ENCODE measurements at regions not wholly inside any gene's neighbourhood (a gene's known extent, or its start where the extent isn't known, plus 50 kb on each side); places are given as distances from the start of the nearest gene placed in this dataset.

DNA sequence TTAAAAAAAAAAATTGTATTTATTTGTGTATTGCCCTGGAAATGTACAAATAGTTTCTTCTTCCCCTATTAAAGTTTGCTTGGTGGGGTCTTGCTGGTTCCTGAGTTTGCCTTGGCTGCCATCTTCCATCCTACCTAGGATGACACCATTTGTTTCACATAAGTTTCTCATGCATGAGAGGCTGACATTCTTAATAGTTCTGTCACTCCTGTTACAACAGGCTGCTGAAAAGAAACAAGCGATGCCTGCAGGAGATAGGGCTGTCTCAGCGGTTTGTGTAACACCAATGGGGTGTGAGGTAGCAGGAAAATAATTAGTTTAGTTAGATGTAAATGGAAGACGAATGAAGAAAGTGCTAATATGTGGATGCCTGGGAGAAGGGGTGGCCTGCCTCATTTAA lies 1000.9 kb upstream of the RBFOX1 start:
- TF ChIP-seq, protein P1, sequence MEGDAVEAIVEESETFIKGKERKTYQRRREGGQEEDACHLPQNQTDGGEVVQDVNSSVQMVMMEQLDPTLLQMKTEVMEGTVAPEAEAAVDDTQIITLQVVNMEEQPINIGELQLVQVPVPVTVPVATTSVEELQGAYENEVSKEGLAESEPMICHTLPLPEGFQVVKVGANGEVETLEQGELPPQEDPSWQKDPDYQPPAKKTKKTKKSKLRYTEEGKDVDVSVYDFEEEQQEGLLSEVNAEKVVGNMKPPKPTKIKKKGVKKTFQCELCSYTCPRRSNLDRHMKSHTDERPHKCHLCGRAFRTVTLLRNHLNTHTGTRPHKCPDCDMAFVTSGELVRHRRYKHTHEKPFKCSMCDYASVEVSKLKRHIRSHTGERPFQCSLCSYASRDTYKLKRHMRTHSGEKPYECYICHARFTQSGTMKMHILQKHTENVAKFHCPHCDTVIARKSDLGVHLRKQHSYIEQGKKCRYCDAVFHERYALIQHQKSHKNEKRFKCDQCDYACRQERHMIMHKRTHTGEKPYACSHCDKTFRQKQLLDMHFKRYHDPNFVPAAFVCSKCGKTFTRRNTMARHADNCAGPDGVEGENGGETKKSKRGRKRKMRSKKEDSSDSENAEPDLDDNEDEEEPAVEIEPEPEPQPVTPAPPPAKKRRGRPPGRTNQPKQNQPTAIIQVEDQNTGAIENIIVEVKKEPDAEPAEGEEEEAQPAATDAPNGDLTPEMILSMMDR (conservative IDR thresholded peaks at IDR 0.05): no peak
- Mint-ChIP-seq H3K27ac (ENCODE audit: unreplicated experiment) (no peak overlapping the region), H3K9me3 (no peaks in the 10 kb centered on the region), H3K4me1 (no peaks in the 10 kb centered on the region), H3K4me3 (no peak overlapping the region), H3K36me3 (ENCODE audit: low read depth) (no peaks in the 10 kb centered on the region), H3K27me3 (ENCODE audit: low read depth) (peaks cover 8% of the 10 kb centered on the region)
- DNase-seq (ENCODE audit: low read depth, low spot score): no peak

DNA sequence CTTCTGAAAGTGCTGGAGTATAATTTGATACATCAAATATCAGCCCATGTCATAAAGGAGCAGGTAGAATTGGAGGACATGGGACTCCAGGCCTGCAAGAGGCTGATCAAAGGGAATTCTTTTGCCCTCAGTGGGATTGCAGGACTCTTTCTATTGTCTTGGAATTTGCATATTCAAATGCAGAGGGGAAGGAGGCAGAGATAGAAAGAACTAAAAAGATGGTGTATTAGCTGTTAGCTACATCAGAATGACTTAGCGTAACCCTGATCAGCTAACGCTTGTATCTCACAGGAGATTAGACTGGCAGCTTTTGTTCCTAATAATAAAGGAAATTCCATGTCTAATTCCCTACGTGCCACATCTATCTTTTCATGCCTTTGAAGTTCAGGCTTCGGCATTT lies 1014.7 kb upstream of the RBFOX1 start:
- Mint-ChIP-seq H3K36me3 (ENCODE audit: low read depth) (no peaks in the 10 kb centered on the region), H3K4me3 (no peak overlapping the region), H3K27ac (ENCODE audit: unreplicated experiment) (no peak overlapping the region), H3K9me3 (peaks cover 3% of the 10 kb centered on the region), H3K4me1 (no peaks in the 10 kb centered on the region), H3K27me3 (ENCODE audit: low read depth) (peaks cover 1% of the 10 kb centered on the region)
- DNase-seq (ENCODE audit: low read depth, low spot score): no peak
- TF ChIP-seq, protein P1 (conservative IDR thresholded peaks at IDR 0.05): no peak

DNA sequence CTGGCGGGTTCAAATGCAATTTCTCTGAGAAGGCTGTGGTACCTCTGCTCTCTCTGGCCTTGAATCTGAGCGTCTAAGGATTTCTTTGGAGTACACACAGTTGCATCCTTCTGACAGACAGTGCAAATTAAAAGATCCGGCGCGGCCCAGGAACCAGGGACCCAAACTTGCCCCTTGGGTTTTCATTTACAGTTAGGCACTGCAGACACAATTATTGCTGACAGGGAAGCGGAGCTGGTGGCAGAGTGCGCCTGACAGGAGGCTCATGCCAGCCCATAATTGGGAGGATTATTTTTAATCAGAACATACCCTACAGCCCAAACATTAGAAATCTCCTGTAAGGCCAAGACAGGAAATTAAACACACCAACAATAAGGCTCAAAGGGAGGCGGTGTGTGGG lies 1023.4 kb upstream of the RBFOX1 start:
- H3K9me3 Mint-ChIP-seq: peaks cover 1% of the 10 kb centered on the region
- TF ChIP-seq, protein P1 (conservative IDR thresholded peaks at IDR 0.05): no peak
- no peak overlapping the region for H3K4me3 Mint-ChIP-seq
- H3K27ac Mint-ChIP-seq (ENCODE audit: unreplicated experiment): no peak overlapping the region
- H3K36me3 Mint-ChIP-seq (ENCODE audit: low read depth): no peaks in the 10 kb centered on the region
- peaks cover 17% of the 10 kb centered on the region for H3K27me3 Mint-ChIP-seq (ENCODE audit: low read depth)
- DNase-seq (ENCODE audit: low read depth, low spot score): no peak
- no peaks in the 10 kb centered on the region for H3K4me1 Mint-ChIP-seq

DNA sequence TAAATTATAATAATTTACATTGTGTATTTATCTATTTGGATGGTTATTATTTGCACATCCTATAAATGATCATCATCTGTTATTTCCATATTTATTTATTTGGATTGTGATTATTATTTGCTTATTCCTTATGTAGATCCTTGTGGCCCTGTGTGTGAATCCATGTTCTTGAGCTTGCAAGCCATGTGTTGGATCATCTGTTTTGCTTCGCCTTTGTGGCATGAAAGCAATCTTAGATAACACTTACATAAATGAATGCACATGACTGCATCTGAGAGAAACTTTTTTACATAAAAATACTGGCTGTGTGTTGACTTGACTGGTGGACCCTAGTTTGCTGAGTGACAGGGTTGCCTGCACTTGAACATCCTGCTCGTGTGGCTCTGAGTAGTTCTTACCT lies 1024.5 kb upstream of the RBFOX1 start:
- H3K27me3 Mint-ChIP-seq (ENCODE audit: low read depth): peaks cover 18% of the 10 kb centered on the region
- H3K9me3 Mint-ChIP-seq: no peaks in the 10 kb centered on the region
- TF ChIP-seq, protein P1 (conservative IDR thresholded peaks at IDR 0.05): no peak
- H3K4me3 Mint-ChIP-seq: no peak overlapping the region
- no peaks in the 10 kb centered on the region for H3K4me1 Mint-ChIP-seq
- no peaks in the 10 kb centered on the region for H3K36me3 Mint-ChIP-seq (ENCODE audit: low read depth)
- DNase-seq (ENCODE audit: low read depth, low spot score): no peak
- H3K27ac Mint-ChIP-seq (ENCODE audit: unreplicated experiment): no peak overlapping the region

DNA sequence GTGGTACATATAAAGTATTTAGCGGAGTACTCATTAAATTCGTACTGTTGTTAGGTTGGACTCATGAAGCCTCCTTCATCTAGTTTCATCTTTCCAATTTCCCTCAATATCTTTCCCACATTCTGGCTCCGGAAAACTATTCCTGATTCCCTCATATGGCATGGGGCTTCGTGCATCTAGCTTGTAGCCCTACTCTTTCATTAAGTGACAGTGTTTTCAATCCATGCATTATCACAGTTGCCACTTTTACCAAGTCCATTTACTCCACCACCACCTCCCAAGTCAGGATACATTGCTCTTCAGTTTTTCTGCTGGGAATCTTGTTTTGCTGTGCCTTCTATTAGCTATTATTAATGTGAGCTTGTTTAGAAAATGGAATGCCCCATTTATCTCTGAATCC lies 1032.1 kb upstream of the RBFOX1 start:
- no peak for DNase-seq (ENCODE audit: low read depth, low spot score)
- Mint-ChIP-seq H3K4me3 (no peak overlapping the region), H3K36me3 (ENCODE audit: low read depth) (no peaks in the 10 kb centered on the region), H3K9me3 (peaks cover 2% of the 10 kb centered on the region), H3K4me1 (no peaks in the 10 kb centered on the region), H3K27me3 (ENCODE audit: low read depth) (peaks cover 23% of the 10 kb centered on the region), H3K27ac (ENCODE audit: unreplicated experiment) (no peak overlapping the region)
- TF ChIP-seq, protein P1 (conservative IDR thresholded peaks at IDR 0.05): no peak
